ENCODE measurements at regions not wholly inside any gene's neighbourhood (a gene's known extent, or its start where the extent isn't known, plus 50 kb on each side); places are given as distances from the start of the nearest gene placed in this dataset.

GRCh38 chr6:93915961-93916360 is 496.6 kb upstream of the EPHA7 start:
- Histone ChIP-seq H3K4me1 (ENCODE audit: insufficient read depth) (no peaks in the 10 kb centered on the region), H3K9me2 (replicated peaks; ENCODE audit: insufficient read depth) (no peaks in the 10 kb centered on the region), H3K9me3 (ENCODE audit: low read depth) (no peaks in the 10 kb centered on the region), H3K4me2 (no peak overlapping the region), H3K36me3 (replicated peaks; ENCODE audit: insufficient read depth, low read depth) (no peaks in the 10 kb centered on the region), H2AFZ (no peak overlapping the region), H3K79me2 (no peaks in the 10 kb centered on the region), H3K27ac (no peak overlapping the region), H3K27me3 (no peaks in the 10 kb centered on the region), H4K20me1 (ENCODE audit: insufficient read depth, poor library complexity, severe bottlenecking) (no peaks in the 10 kb centered on the region), H3K4me3 (no peak overlapping the region)
- no peak for TF ChIP-seq EZH2 (IDR thresholded peaks at IDR 0.05; ENCODE audit: borderline replicate concordance)
- TF ChIP-seq CTCF (IDR thresholded peaks at IDR 0.05; ENCODE audit: poor library complexity): no peak
- no peak for TF ChIP-seq EZH2phosphoT487 (IDR thresholded peaks at IDR 0.05; ENCODE audit: low read depth, severe bottlenecking, unreplicated experiment)
- no peak for DNase-seq (ENCODE audit: low spot score)

GRCh38 chr6:93902517-93902916 is 483.2 kb upstream of the EPHA7 start:
- no peaks in the 10 kb centered on the region for H3K36me3 ChIP-seq (replicated peaks; ENCODE audit: insufficient read depth, low read depth)
- H3K9me2 ChIP-seq (replicated peaks; ENCODE audit: insufficient read depth): no peaks in the 10 kb centered on the region
- no peaks in the 10 kb centered on the region for H3K9me3 ChIP-seq (ENCODE audit: low read depth)
- H3K79me2 ChIP-seq: no peaks in the 10 kb centered on the region
- H3K27ac ChIP-seq: no peak overlapping the region
- H4K20me1 ChIP-seq (ENCODE audit: insufficient read depth, poor library complexity, severe bottlenecking): no peaks in the 10 kb centered on the region
- WGBS (ENCODE audit: low lambda C conversion rate, missing lambda C conversion rate): 95% methylated on average over 5 of the region's 5 CpGs
- DNase-seq (ENCODE audit: low spot score): no peak
- TF ChIP-seq EZH2 (IDR thresholded peaks at IDR 0.05; ENCODE audit: borderline replicate concordance) (no peak), EZH2phosphoT487 (IDR thresholded peaks at IDR 0.05; ENCODE audit: low read depth, severe bottlenecking, unreplicated experiment) (no peak), CTCF (IDR thresholded peaks at IDR 0.05; ENCODE audit: poor library complexity) (no peak)
- H3K4me1 ChIP-seq (ENCODE audit: insufficient read depth): no peaks in the 10 kb centered on the region
- H3K27me3 ChIP-seq: no peaks in the 10 kb centered on the region
- no peak overlapping the region for H2AFZ ChIP-seq
- H3K4me2 ChIP-seq: no peak overlapping the region
- H3K4me3 ChIP-seq: no peak overlapping the region

- no peak overlapping the region for H3K27ac ChIP-seq
- no peak for TF ChIP-seq EZH2phosphoT487 (IDR thresholded peaks at IDR 0.05; ENCODE audit: low read depth, severe bottlenecking, unreplicated experiment)
- TF ChIP-seq CTCF (IDR thresholded peaks at IDR 0.05; ENCODE audit: poor library complexity): no peak
- TF ChIP-seq EZH2 (IDR thresholded peaks at IDR 0.05; ENCODE audit: borderline replicate concordance): no peak
These were observed 480.8 kb upstream of the EPHA7 start for GRCh38 chr6:93900142-93900541.

GRCh38 chr6:93896081-93896480 is 476.7 kb upstream of the EPHA7 start:
- H3K79me2 ChIP-seq: no peaks in the 10 kb centered on the region
- TF ChIP-seq EZH2phosphoT487 (IDR thresholded peaks at IDR 0.05; ENCODE audit: low read depth, severe bottlenecking, unreplicated experiment): no peak
- no peak for TF ChIP-seq CTCF (IDR thresholded peaks at IDR 0.05; ENCODE audit: poor library complexity)
- no peak for TF ChIP-seq EZH2 (IDR thresholded peaks at IDR 0.05; ENCODE audit: borderline replicate concordance)
- no peak for DNase-seq (ENCODE audit: low spot score)
- H3K27me3 ChIP-seq: no peaks in the 10 kb centered on the region
- H3K9me3 ChIP-seq (ENCODE audit: low read depth): no peaks in the 10 kb centered on the region
- no peak overlapping the region for H3K4me2 ChIP-seq
- no peaks in the 10 kb centered on the region for H4K20me1 ChIP-seq (ENCODE audit: insufficient read depth, poor library complexity, severe bottlenecking)
- no peak overlapping the region for H3K27ac ChIP-seq
- WGBS (ENCODE audit: low lambda C conversion rate, missing lambda C conversion rate): 83% methylated on average over 1 of the region's 1 CpG
- no peaks in the 10 kb centered on the region for H3K4me1 ChIP-seq (ENCODE audit: insufficient read depth)
- no peak overlapping the region for H3K4me3 ChIP-seq
- no peaks in the 10 kb centered on the region for H3K9me2 ChIP-seq (replicated peaks; ENCODE audit: insufficient read depth)
- H3K36me3 ChIP-seq (replicated peaks; ENCODE audit: insufficient read depth, low read depth): no peaks in the 10 kb centered on the region
- no peak overlapping the region for H2AFZ ChIP-seq

More at GRCh38 chr6:93900142-93900541, 480.8 kb upstream of the EPHA7 start:
- no peak overlapping the region for H2AFZ ChIP-seq
- no peaks in the 10 kb centered on the region for H4K20me1 ChIP-seq (ENCODE audit: insufficient read depth, poor library complexity, severe bottlenecking)
- H3K4me3 ChIP-seq: no peak overlapping the region
- no peaks in the 10 kb centered on the region for H3K9me2 ChIP-seq (replicated peaks; ENCODE audit: insufficient read depth)
- no peaks in the 10 kb centered on the region for H3K9me3 ChIP-seq (ENCODE audit: low read depth)
- H3K36me3 ChIP-seq (replicated peaks; ENCODE audit: insufficient read depth, low read depth): no peaks in the 10 kb centered on the region
- DNase-seq (ENCODE audit: low spot score): no peak
- no peaks in the 10 kb centered on the region for H3K79me2 ChIP-seq
- H3K4me2 ChIP-seq: no peak overlapping the region
- no peaks in the 10 kb centered on the region for H3K27me3 ChIP-seq
- no peaks in the 10 kb centered on the region for H3K4me1 ChIP-seq (ENCODE audit: insufficient read depth)
